Small intestine (tissue), 7 donors: ENCODE measurements at regions not wholly inside any gene's neighbourhood (a gene's known extent, or its start where the extent isn't known, plus 50 kb on each side); places are given as distances from the start of the nearest gene placed in this dataset.

ENCODE experiments used
- DNase-seq, 2 donors: peaks; one replicate each; pipeline versions ENCODE4 v3.0.0 to v3.0.0-alpha.2; 2013
- FAIRE-seq: peaks from 2 replicates; lab custom pipeline; 2012; peaks lifted over from hg19 to GRCh38; lab: Jason Lieb, UNC
- H3K27ac ChIP-seq, 3 donors: one replicate each; pipeline ENCODE4 v1.5.1; 2013; ENCODE audit warnings: low read length in 2 of 3, mild to moderate bottlenecking in 2 of 3, control low read depth in 1 of 3, inconsistent platforms in 1 of 3, low read depth in 1 of 3, moderate library complexity in 1 of 3
- H3K27me3 ChIP-seq, 3 donors: one replicate each; pipeline ENCODE4 v1.6.1; 2013; ENCODE audit warnings: low read length in 3 of 3, inconsistent platforms in 1 of 3; ENCODE audit not compliant: control insufficient read depth in 3 of 3, insufficient read depth in 3 of 3
- H3K36me3 ChIP-seq, 3 donors: one replicate each; pipeline ENCODE4 v1.6.1; 2013; ENCODE audit warnings: low read length in 3 of 3, inconsistent platforms in 1 of 3, low read depth in 1 of 3, mild to moderate bottlenecking in 1 of 3, moderate library complexity in 1 of 3; ENCODE audit not compliant: control insufficient read depth in 3 of 3, insufficient read depth in 2 of 3
- H3K4me1 ChIP-seq, 3 donors: one replicate each; pipeline ENCODE4 v1.6.1; 2013; ENCODE audit warnings: low read length in 2 of 3, inconsistent platforms in 1 of 3, low read depth in 1 of 3, mild to moderate bottlenecking in 1 of 3, moderate library complexity in 1 of 3; ENCODE audit not compliant: control insufficient read depth in 3 of 3, insufficient read depth in 2 of 3
- H3K4me3 ChIP-seq, 3 donors: one replicate each; pipeline ENCODE4 v1.5.1; 2013; ENCODE audit warnings: low read length in 3 of 3, control low read depth in 1 of 3, inconsistent platforms in 1 of 3, low read depth in 1 of 3, mild to moderate bottlenecking in 1 of 3, moderate library complexity in 1 of 3
- H3K9me3 ChIP-seq, 2 donors: one replicate each; pipeline ENCODE4 v1.6.1; 2013; ENCODE audit warnings: low read depth in 1 of 2, low read length in 1 of 2; ENCODE audit not compliant: control insufficient read depth in 2 of 2, insufficient read depth in 1 of 2
- WGBS, 3 donors: extraction: QIAGEN DNeasy Blood & Tissue Kit; methylation state at CpG; one replicate each; pipeline ENCODE4 v1.1.7; 2013; 5-methylcytosine and 5-hydroxymethylcytosine counted together
- donor health status: healthy with polysubstance abuse.
- donor health status: control.
- donor health status: control.
- donor health status: Bipolar disorder and iron deficiency.
- donor health status: healthy.

DNA sequence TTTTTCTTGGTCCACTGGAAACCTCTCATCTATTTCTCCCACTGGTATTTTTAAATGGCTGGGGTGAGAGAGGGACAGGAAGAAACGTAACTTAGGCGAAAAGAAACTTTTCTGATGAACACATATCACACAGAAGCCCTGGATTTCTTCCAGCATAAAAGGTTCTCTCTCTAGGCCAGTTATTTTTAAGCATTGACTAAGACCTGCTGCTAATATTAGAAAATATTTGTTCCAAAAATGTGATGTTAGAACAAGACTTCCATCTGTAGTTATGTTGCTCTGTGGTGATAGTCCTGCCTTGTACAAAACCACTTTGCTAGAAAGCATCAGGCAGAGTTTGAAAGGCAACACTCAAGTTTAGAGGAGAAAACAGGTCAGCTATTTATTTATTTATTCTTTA, 537.7 kb downstream of the MCTP2 start:
- no peak for DNase-seq
- H3K27ac ChIP-seq = no peak overlapping the region
- H3K4me3 ChIP-seq = no peak overlapping the region
- 53 to 80% (median 72%) methylated on average over 2 of the region's 2 CpGs for whole genome bisulfite sequencing, 3 donors
- no peaks in the 10 kb centered on the region for H3K27me3 ChIP-seq
- H3K4me1 ChIP-seq = no peaks in the 10 kb centered on the region
- no peak for FAIRE-seq
- H3K9me3 ChIP-seq = no peaks in the 10 kb centered on the region
- no peaks in the 10 kb centered on the region for H3K36me3 ChIP-seq

DNA sequence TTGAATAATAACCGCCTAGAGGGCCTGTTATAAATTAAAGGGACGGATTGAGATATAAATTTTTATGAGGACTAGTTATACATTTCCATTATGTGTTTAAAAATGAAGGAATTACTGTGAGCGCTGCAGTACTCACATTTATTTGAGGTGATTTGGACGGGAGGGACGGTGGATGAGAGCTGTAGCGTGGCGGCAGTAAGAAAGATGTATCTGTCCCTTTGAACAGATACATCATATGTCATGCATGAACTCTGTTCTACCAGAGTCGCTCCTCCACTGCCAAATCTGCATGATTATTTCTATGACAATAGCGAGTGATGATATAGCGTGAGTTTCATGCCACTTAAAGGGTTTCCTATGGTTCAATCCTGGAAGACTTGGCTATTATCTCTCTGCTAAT, 538.8 kb downstream of the MCTP2 start:
- Histone ChIP-seq H3K36me3 (no peaks in the 10 kb centered on the region), H3K27me3 (no peaks in the 10 kb centered on the region), H3K4me3 (no peak overlapping the region), H3K4me1 (no peaks in the 10 kb centered on the region), H3K27ac (no peak overlapping the region), H3K9me3 (no peaks in the 10 kb centered on the region)
- WGBS, 3 donors = 88 to 94% (median 91%) methylated on average over 10 of the region's 10 CpGs
- DNase-seq (no peak), FAIRE-seq (no peak)

- no peak overlapping the region for H3K27ac ChIP-seq
- no peak overlapping the region for H3K4me3 ChIP-seq
- H3K9me3 ChIP-seq = no peaks in the 10 kb centered on the region
- no peaks in the 10 kb centered on the region for H3K4me1 ChIP-seq
- no peaks in the 10 kb centered on the region for H3K36me3 ChIP-seq
- no peaks in the 10 kb centered on the region for H3K27me3 ChIP-seq
- no peak for DNase-seq
- 66 to 81% (median 72%) methylated on average over 1 of the region's 1 CpG for WGBS, 3 donors
- FAIRE-seq = no peak
Measured at GRCh38 chr15:94777037-94777436, 545.7 kb downstream of the MCTP2 start.

- FAIRE-seq = no peak
- DNase-seq = no peak
- Histone ChIP-seq H3K27ac (no peak overlapping the region), H3K36me3 (no peaks in the 10 kb centered on the region), H3K27me3 (no peaks in the 10 kb centered on the region), H3K4me1 (no peaks in the 10 kb centered on the region), H3K9me3 (no peaks in the 10 kb centered on the region), H3K4me3 (no peak overlapping the region)
Measured at GRCh38 chr15:94778840-94779239, 547.5 kb downstream of the MCTP2 start.

GRCh38 chr15:94780166-94780565, 548.8 kb downstream of the MCTP2 start:
- Histone ChIP-seq H3K36me3 (no peaks in the 10 kb centered on the region), H3K4me3 (no peak overlapping the region), H3K9me3 (no peaks in the 10 kb centered on the region), H3K27me3 (no peaks in the 10 kb centered on the region), H3K27ac (no peak overlapping the region), H3K4me1 (no peaks in the 10 kb centered on the region)
- DNase-seq (no peak), FAIRE-seq (no peak)
- 79 to 88% (median 85%) methylated on average over 4 of the region's 4 CpGs for WGBS, 3 donors

DNA sequence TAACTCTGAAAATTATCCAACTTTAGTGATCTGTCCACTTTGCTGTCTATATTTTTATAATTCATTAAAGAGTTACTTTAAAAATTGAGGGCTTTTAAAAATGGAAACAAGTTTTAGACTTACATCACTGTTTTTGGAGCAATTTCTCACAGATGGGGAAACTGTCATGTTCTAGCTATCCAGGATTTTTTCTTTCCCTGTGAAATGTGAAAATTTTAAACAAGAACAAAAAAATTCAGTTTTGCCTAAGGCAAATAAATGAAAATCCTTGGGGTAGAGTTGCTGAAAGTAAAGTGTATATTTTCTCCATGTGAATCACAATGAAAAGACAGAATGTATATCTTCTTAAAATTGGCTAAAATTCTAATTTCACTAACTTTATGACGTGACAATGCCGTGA, 553.7 kb downstream of the MCTP2 start:
- Histone ChIP-seq H3K4me1 (no peaks in the 10 kb centered on the region), H3K27me3 (no peaks in the 10 kb centered on the region), H3K9me3 (no peaks in the 10 kb centered on the region), H3K36me3 (no peaks in the 10 kb centered on the region), H3K4me3 (no peak overlapping the region), H3K27ac (no peak overlapping the region)
- FAIRE-seq (no peak), DNase-seq (no peak)
- WGBS, 3 donors = 83 to 91% (median 84%) methylated on average over 2 of the region's 2 CpGs

- Histone ChIP-seq H3K36me3 (no peaks in the 10 kb centered on the region), H3K27me3 (no peaks in the 10 kb centered on the region), H3K27ac (no peak overlapping the region), H3K9me3 (no peaks in the 10 kb centered on the region), H3K4me1 (no peaks in the 10 kb centered on the region), H3K4me3 (no peak overlapping the region)
- DNase-seq (no peak), FAIRE-seq (no peak)
- 62 to 73% (median 66%) methylated on average over 2 of the region's 2 CpGs for WGBS, 3 donors
Measured at GRCh38 chr15:94791008-94791407, 559.6 kb downstream of the MCTP2 start.

DNA sequence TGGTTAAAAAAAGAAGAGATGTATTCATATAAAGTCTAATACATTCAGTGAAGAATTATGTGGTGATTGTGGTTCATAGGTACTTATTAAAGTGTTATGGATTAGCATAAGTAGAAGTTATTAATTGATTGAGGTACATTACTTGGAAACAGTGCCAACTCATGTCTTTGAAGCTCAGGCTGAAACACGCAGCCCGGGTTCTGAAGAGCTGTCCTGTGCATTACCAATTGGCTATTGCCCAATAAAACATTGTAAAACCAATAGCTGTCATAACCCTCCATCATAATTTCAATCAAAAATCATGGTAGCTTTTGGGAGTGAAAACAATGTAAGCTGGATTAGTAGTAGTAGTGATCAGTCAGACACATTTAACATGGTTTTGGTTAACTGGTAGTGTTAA, 560.1 kb downstream of the MCTP2 start:
- no peak overlapping the region for H3K27ac ChIP-seq
- H3K4me1 ChIP-seq = no peaks in the 10 kb centered on the region
- DNase-seq = no peak
- 12 to 65% (median 45%) methylated on average over 2 of the region's 2 CpGs for WGBS, 3 donors
- FAIRE-seq = no peak
- H3K9me3 ChIP-seq = no peaks in the 10 kb centered on the region
- no peaks in the 10 kb centered on the region for H3K36me3 ChIP-seq
- H3K27me3 ChIP-seq = no peaks in the 10 kb centered on the region
- H3K4me3 ChIP-seq = no peak overlapping the region

- Histone ChIP-seq H3K4me3 (no peak overlapping the region), H3K27ac (no peak overlapping the region), H3K36me3 (no peaks in the 10 kb centered on the region), H3K9me3 (no peaks in the 10 kb centered on the region), H3K27me3 (no peaks in the 10 kb centered on the region), H3K4me1 (no peaks in the 10 kb centered on the region)
- DNase-seq = no peak
- 76 to 82% (median 82%) methylated on average over 2 of the region's 2 CpGs for WGBS, 3 donors
- FAIRE-seq = no peak
Measured at GRCh38 chr15:94792196-94792595, 560.8 kb downstream of the MCTP2 start.
